GM21515 (cell line): ENCODE measurements at regions not wholly inside any gene's neighbourhood (a gene's known extent, or its start where the extent isn't known, plus 50 kb on each side); places are given as distances from the start of the nearest gene placed in this dataset.

Experiments
- ATAC-seq: cut with Tn5 transposase; IDR thresholded peaks from one replicate; pipeline ENCODE4 v1.9.1; 2021; ENCODE audit not compliant: unreplicated experiment

- no peak for ATAC-seq
Measured at GRCh38 chr6:163720005-163720404, 305.5 kb downstream of the QKI start.

GRCh38 chr6:163719028-163719742, 304.7 kb downstream of the QKI start:
- no peak for ATAC-seq

- no peak for ATAC-seq
Measured at GRCh38 chr6:163718537-163718936, 304.0 kb downstream of the QKI start.

- no peak for ATAC-seq
Measured at GRCh38 chr6:163717106-163717764, 302.7 kb downstream of the QKI start.

GRCh38 chr6:163716690-163717089, 302.2 kb downstream of the QKI start:
- ATAC-seq: no peak

GRCh38 chr6:163715846-163716245, 301.3 kb downstream of the QKI start:
- ATAC-seq: no peak

- no peak for ATAC-seq
Measured at GRCh38 chr6:163714179-163714578, 299.7 kb downstream of the QKI start.

GRCh38 chr6:163712981-163713380, 298.5 kb downstream of the QKI start:
- no peak for ATAC-seq

- no peak for ATAC-seq
Measured at GRCh38 chr6:163712566-163712961, 298.0 kb downstream of the QKI start.

- ATAC-seq: peak; percentile 36
Measured at GRCh38 chr6:163711615-163712565, 297.4 kb downstream of the QKI start.

GRCh38 chr6:163710532-163711470, 296.3 kb downstream of the QKI start:
- no peak for ATAC-seq

- no peak for ATAC-seq
Measured at GRCh38 chr6:163709693-163710092, 295.2 kb downstream of the QKI start.

GRCh38 chr6:163709255-163709654, 294.7 kb downstream of the QKI start:
- ATAC-seq: no peak

- peak; percentile 59 for ATAC-seq
Measured at GRCh38 chr6:163708466-163708865, 293.9 kb downstream of the QKI start.

GRCh38 chr6:163707387-163708355, 293.2 kb downstream of the QKI start:
- ATAC-seq: peak; percentile 55

- no peak for ATAC-seq
Measured at GRCh38 chr6:163706500-163707087, 292.1 kb downstream of the QKI start.

GRCh38 chr6:163705923-163706322, 291.4 kb downstream of the QKI start:
- peak; percentile 53 for ATAC-seq

GRCh38 chr6:163702736-163703135, 288.2 kb downstream of the QKI start:
- no peak for ATAC-seq

GRCh38 chr6:163701762-163702161, 287.2 kb downstream of the QKI start:
- no peak for ATAC-seq
